NT2/D1 (cell line): ENCODE measurements at regions not wholly inside any gene's neighbourhood (a gene's known extent, or its start where the extent isn't known, plus 50 kb on each side); places are given as distances from the start of the nearest gene placed in this dataset.

Experiments used
- SUZ12 ChIP-seq: IDR thresholded peaks from 2 replicates; pipeline ENCODE4 v1.6.1; 2011; ENCODE audit not compliant: insufficient read length, insufficient read depth; ENCODE audit errors: extremely low read depth
- YY1 ChIP-seq: IDR thresholded peaks from 2 replicates; pipeline ENCODE4 v1.6.1; 2011; ENCODE audit not compliant: insufficient read length, insufficient read depth
- ZNF274 ChIP-seq: IDR thresholded peaks from 2 replicates; pipeline ENCODE4 v1.6.1; 2011; ENCODE audit warnings: mild to moderate bottlenecking, low read depth, low read length

- TF ChIP-seq ZNF274, result no peak
- no peak for TF ChIP-seq YY1
- TF ChIP-seq SUZ12, result no peak
Measured at GRCh38 chr4:83846193-83846830, 310.4 kb downstream of the GPAT3 start.
